GM18502 (cell line): ENCODE measurements at regions not wholly inside any gene's neighbourhood (a gene's known extent, or its start where the extent isn't known, plus 50 kb on each side); places are given as distances from the start of the nearest gene placed in this dataset.
"Not testable (repeated sequence)": the region's sequence is repeated elsewhere in the genome, so short reads cannot be mapped to it uniquely, and the experiment has no call there.

Source experiments
- ATAC-seq: cut with Tn5 transposase; IDR thresholded peaks from one replicate; pipeline ENCODE4 v1.9.1; 2021; ENCODE audit warnings: mild to moderate bottlenecking; ENCODE audit not compliant: unreplicated experiment, poor library complexity

DNA sequence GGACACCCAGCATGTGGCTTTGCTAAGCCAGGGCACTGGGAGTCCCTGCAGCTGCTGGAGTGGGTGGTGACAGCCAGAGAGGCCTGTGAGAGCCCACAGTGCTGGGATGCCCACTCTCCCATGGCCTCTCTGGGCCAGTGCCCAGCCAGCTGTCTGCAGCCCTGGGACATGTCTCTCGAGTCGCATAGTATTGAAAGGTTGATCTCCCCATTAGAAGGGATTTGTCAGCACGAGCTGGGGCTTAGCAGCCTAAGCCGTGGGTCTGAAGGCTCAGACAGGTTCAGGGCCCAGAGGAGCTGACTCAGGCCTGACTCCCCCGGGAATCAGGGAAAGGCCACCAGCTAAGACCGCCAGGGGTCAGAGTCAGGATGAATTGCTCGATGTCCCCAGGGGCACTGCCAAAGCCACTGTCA, 53.5 kb downstream of the FOXD2 start:
- no peak for ATAC-seq

- no peak for ATAC-seq
Observed at GRCh38 chr1:47495176-47495713, 57.4 kb downstream of the FOXD2 start.

DNA sequence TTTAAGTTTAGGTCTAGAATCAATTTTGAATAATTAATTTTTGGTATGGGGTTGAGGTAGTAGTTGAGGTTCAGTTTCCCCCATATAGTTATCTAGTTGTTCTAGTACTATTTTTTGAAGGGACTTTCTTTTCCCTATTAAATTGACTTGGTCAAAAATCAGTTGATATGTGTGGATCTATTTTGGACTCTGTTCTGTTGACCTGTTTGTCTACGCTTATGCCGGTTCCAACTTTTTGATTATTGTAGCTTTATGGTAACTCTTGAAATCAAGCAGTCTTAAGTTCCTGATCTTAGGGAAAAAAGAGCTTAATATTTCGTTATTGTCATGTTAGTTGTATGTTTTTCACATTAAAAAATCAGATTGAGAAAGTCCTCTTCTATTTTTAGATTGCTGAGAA, 60.7 kb downstream of the FOXD2 start:
- no peak for ATAC-seq

DNA sequence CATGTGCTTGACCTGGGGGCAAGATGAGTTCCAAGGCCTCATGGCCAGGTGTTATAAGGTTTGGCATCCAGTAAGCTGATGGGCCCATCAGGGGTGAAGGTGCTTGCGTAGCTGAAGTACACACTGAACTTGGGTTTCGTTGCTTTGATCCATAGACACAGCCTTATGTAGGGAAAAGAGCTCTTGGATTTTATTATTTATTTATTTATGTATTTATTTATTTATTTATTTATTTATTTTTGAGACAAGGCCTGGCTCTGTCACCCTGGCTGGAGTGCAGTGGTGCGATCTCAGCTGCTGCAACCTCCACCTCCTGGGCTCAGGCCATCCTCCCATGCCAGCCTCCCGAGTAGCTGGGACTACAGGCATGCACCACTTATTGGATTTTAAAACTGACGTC, 63.2 kb downstream of the FOXD2 start:
- no peak for ATAC-seq

DNA sequence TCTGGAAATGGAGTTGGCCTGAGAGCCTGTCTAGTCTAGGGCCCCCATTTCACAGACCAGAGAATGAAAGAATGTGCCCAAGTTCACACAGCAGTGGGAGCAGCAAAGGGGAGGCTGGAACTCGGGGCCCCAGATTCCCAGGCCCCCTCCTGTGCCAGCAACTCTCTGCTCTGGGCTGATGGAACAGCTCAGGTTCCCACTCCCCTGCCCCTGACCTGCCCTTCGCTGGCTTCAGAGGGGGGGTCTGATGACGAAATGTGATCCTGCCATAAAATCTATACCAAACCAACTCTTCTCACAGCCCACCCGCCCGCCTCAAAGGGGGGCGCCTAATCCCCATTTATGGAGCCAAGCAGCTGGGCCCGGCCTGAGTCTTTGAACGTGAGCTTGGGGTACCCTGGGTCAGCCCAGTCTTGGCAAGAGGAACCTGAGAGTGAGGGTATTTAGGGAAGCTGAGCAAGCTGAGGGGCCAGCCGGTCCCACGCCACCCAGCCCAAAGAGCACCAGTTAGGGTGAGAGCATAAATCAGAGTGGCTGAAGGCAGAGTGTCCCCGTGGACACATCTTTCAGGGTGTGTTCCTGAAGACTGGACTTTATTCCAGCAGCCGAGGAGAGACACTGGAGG, 65.0 kb downstream of the FOXD2 start:
- ATAC-seq: no peak

GRCh38 chr1:47504840-47505239, 67.0 kb downstream of the FOXD2 start:
- ATAC-seq: not testable (repeated sequence)

DNA sequence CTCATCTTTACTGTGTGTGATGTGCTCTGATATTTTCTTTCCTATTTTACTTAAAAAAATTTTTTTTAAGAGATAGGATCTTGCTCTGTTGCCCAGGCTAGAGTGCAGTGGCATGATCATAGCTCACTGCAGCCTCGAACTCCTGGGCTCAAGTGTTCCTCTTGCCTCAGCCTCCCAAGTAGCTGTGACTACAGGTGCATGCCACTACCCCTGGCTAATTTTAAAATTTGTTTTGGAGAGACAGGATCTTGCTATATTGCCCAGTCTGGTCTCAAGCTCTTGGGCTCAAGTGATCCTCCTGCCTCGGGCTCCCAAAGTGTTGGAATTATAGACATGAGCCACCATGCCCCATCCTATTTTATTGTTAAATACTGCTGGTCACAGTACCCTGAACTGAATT, 67.4 kb downstream of the FOXD2 start:
- ATAC-seq: no peak

DNA sequence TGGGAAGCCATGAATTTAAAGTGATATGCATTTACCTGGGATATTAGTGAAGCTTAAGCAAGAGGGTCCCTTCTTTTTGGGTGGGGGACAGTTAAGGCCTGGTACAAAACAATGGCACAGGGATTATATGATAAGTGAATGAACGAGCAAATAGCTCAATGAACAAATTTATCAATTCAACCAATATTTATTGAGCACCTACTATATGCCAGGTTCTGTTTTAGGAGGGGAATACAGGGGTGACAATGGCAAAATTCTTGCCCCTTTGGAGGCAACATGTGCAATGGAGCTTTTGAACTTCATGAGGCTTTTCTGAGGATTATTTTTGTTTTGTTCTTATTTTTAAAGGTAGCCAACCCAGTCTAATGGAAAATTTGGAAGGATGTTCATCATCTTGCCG, 68.2 kb downstream of the FOXD2 start:
- ATAC-seq: no peak

GRCh38 chr1:47507144-47507543, 69.3 kb downstream of the FOXD2 start:
- ATAC-seq: no peak

DNA sequence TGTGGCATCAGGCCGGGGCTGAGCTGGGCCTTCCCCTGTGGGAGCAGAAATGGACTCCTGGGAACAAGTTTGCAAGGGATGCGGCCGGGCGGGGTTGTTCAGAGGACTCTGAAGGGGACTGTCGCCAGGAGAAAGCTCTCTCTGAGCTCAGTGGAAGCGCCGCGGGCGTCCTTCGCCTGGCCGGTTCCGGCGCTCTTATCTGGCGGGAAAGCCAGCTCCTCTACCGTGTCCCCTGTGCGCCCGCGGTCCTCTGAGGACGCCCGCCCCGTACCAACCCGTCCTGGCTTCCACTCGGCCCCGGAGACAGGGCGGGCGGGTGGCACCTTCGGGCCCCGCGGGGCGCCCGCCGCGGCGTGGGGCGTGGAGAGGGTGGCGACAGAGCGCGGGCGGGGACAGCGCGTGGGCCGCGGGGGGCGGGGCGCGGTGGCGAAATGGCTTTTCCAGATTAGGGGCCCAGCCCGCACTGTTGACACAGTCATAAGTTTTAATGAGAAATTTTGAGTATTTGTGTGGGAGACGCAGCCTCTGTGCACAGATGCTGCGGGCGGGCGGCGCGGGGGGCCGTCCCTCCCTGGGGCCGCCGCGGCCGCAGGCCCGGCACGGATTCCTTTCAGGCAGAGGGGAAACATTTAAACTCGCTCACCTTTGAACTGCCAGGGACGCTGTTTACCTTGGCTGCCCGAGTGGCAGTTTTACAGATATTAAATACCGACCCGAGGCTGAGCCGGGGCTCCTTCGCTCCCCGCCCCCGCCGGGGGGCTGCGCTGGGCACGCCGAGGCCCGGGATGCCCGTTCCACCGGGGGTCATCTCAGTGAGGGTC, 70.2 kb downstream of the FOXD2 start:
- ATAC-seq: no peak

DNA sequence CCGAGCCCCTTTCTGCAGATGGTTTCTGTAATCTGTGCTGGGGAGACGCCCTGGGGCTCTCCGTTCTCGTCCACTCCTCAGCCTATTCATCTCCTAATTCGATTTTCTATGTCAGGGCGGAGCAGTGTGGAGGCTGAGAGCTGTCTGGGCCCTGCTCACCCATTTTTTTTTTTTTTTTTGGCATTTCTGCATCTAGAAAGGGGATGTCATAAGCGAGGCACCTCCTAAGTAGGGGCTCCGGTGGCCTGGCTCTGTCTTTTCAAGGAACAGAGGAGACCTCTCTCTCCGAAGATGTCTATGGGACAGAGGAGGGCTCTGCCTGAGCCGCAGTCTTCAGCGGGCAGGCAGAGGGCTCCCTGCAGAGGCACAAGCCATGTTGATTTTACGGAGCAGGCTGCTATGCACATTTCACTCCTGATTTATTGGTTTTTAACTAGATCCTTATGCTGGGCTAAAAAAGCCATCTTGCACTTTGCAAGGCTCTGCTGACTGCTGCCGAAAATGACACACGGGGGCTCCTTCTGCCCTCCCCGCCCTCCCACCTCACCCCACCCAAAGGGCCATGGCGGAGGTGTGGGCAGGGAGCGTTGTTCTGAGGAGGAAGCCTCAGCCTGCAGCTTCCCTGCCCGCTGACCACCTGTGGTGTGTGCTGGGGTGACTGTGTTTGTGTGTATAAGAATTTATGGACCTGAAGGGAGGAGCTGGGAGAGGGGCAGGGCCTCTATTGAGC, 71.0 kb downstream of the FOXD2 start:
- ATAC-seq: no peak

DNA sequence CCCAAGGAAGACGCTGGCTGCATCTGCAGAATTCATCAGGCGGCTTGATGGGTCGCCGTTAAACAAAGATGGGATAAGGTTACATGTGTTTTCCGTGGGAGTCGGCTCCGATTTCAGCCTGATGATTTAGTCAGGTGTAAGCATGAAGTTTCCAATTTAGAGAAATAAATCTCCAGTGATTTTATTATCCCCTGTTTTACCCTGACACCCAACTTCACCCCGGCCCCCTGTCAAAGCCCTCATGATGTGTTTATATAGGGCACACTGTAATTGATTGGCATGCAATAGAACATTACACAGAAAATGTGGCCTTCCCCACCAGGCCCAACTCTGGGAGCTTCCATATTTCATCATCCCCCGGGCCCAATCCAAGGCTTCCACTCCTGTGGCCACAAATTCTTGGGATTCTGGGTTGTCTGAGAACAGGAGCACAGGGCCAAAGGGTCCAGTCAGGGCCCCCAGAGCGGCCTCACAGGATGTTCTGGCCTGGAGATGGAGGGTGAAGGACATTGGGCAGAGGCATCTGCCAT, 72.5 kb downstream of the FOXD2 start:
- ATAC-seq: no peak

- ATAC-seq: no peak
Observed at GRCh38 chr1:47511825-47512224, 74.0 kb downstream of the FOXD2 start.

- ATAC-seq: no peak
Observed at GRCh38 chr1:47513393-47513792, 75.5 kb downstream of the FOXD2 start.

DNA sequence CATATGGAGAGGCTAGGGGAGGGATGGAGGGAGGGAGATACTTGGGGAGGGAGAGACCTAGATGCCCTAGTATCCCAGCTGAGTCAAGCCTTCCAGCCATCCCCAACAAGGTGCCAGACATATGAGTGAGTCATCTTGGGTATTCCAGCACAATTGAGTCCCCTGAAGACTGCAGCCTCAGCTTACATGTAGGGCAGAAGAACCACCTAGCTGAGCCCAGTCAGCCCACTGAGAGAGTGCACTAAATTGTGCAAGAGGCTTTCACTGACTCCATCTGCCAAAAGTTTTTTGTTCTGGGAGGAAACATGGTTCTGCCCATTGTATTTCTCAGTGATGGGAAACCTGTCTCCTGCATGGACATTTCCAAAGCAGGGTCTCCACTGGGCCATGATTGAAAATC, 76.4 kb downstream of the FOXD2 start:
- ATAC-seq: no peak

DNA sequence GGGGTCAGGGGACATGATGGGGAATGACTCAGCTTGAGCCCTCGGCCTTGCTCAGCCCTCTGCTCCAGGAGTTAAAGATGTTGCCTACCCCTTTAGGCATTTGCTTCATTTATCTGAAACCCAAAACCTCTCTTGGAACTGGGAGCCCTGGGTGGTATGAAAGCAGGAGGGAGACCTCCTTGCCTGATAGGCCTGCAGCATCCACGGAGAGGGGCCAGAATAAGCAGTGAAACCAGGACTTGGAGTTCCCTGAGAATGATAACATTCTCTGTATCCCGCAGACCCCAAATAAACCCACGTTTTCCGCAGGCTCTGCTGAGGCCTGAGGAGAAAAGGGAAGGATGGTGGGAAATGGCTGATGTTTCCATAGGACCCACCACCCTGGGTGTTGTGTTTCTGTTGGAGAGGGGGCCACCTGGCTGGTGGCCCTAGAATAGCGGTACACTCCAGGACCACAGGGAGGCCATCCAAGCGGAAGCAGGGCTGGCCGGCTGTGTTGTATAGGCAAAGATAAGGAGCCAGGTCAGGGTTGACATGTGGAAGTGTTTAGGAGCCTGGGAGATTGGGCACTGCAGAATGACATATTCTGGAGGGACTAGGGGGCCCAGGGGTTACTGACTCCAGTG, 77.4 kb downstream of the FOXD2 start:
- ATAC-seq: no peak

GRCh38 chr1:47517946-47518345, 80.1 kb downstream of the FOXD2 start:
- ATAC-seq: no peak

DNA sequence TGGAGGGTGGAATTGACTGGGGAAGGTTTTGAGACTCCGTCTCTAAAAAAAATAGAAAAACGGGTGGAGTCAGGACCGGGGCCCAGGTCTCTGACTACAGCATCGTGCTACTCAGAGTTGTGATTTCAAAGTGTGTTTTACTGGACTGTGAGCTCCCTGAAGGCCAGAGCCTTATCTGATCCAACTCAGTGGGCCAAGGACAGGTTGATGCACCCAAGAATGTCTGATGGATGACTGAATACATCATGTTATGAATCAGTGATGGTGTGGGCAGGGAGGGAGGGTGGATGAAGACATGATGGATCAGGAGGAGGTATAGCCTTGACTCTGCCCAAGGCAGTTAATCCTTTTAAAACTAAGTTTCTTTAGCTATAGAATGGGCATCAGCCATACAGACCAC, 81.6 kb downstream of the FOXD2 start:
- ATAC-seq: no peak

- no peak for ATAC-seq
Observed at GRCh38 chr1:47519971-47520370, 82.1 kb downstream of the FOXD2 start.
